ENCODE measurements at regions not wholly inside any gene's neighbourhood (a gene's known extent, or its start where the extent isn't known, plus 50 kb on each side); places are given as distances from the start of the nearest gene placed in this dataset.

DNA sequence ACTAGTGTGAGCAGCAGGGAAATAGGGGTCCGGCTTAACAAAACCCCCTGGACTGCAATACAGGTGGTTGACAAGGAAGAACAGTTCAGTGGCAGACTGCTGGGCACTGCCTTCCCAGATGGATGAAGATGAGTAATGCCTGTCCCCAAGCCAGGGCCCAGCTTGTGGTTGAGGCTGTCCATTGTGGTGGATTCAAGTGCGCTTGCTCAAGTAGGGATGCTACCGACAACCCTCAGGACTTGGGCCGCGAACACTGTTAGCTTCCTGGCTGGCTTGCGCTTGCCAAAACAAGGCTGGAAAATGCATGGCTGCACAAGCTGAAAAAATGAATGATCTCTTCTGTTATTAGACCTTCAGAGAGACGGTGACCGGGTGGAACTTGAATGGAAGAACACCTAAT is 116.1 kb upstream of the ACBD5 start:
- Histone ChIP-seq H3K4me3 (ENCODE audit: low read depth, low read length) (no peak overlapping the region), H3K36me3 (ENCODE audit: control insufficient read depth in 2 of 2, insufficient read depth in 1 of 2, low read length in 2 of 2) (no peaks in the 10 kb centered on the region), H3K27ac (ENCODE audit: extremely low read depth, low read depth, low read length) (no peak overlapping the region), H3K4me1 (ENCODE audit: control insufficient read depth, insufficient read depth, low read length) (no peaks in the 10 kb centered on the region), H3K9me3 (ENCODE audit: control insufficient read depth, insufficient read depth, low read depth, low read length) (no peaks in the 10 kb centered on the region)
- ChIA-PET CTCF (interaction anchor here (0.6 kb wide), 1 partner anchor 653 kb away, joined by 3 read pairs; no protein-coding TSS in a partner anchor), POLR2A (no interaction called here)
- TF ChIP-seq, protein P1, sequence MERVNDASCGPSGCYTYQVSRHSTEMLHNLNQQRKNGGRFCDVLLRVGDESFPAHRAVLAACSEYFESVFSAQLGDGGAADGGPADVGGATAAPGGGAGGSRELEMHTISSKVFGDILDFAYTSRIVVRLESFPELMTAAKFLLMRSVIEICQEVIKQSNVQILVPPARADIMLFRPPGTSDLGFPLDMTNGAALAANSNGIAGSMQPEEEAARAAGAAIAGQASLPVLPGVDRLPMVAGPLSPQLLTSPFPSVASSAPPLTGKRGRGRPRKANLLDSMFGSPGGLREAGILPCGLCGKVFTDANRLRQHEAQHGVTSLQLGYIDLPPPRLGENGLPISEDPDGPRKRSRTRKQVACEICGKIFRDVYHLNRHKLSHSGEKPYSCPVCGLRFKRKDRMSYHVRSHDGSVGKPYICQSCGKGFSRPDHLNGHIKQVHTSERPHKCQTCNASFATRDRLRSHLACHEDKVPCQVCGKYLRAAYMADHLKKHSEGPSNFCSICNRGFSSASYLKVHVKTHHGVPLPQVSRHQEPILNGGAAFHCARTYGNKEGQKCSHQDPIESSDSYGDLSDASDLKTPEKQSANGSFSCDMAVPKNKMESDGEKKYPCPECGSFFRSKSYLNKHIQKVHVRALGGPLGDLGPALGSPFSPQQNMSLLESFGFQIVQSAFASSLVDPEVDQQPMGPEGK (tag by site-specific recombination; IDR thresholded peaks at IDR 0.05), result no peak
- TF ChIP-seq, protein P2, sequence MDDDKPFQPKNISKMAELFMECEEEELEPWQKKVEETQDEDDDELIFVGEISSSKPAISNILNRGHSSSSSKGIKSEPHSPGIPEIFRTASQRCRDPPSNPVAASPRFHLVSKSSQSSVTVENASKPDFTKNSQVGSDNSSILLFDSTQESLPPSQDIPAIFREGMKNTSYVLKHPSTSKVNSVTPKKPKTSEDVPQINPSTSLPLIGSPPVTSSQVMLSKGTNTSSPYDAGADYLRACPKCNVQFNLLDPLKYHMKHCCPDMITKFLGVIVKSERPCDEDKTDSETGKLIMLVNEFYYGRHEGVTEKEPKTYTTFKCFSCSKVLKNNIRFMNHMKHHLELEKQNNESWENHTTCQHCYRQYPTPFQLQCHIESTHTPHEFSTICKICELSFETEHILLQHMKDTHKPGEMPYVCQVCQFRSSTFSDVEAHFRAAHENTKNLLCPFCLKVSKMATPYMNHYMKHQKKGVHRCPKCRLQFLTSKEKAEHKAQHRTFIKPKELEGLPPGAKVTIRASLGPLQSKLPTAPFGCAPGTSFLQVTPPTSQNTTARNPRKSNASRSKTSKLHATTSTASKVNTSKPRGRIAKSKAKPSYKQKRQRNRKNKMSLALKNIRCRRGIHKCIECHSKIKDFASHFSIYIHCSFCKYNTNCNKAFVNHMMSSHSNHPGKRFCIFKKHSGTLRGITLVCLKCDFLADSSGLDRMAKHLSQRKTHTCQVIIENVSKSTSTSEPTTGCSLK (tag by site-specific recombination; IDR thresholded peaks at IDR 0.05), result no peak
- no peak for TF ChIP-seq ZBTB6 (tag by site-specific recombination; IDR thresholded peaks at IDR 0.05)
- TF ChIP-seq, protein P3, sequence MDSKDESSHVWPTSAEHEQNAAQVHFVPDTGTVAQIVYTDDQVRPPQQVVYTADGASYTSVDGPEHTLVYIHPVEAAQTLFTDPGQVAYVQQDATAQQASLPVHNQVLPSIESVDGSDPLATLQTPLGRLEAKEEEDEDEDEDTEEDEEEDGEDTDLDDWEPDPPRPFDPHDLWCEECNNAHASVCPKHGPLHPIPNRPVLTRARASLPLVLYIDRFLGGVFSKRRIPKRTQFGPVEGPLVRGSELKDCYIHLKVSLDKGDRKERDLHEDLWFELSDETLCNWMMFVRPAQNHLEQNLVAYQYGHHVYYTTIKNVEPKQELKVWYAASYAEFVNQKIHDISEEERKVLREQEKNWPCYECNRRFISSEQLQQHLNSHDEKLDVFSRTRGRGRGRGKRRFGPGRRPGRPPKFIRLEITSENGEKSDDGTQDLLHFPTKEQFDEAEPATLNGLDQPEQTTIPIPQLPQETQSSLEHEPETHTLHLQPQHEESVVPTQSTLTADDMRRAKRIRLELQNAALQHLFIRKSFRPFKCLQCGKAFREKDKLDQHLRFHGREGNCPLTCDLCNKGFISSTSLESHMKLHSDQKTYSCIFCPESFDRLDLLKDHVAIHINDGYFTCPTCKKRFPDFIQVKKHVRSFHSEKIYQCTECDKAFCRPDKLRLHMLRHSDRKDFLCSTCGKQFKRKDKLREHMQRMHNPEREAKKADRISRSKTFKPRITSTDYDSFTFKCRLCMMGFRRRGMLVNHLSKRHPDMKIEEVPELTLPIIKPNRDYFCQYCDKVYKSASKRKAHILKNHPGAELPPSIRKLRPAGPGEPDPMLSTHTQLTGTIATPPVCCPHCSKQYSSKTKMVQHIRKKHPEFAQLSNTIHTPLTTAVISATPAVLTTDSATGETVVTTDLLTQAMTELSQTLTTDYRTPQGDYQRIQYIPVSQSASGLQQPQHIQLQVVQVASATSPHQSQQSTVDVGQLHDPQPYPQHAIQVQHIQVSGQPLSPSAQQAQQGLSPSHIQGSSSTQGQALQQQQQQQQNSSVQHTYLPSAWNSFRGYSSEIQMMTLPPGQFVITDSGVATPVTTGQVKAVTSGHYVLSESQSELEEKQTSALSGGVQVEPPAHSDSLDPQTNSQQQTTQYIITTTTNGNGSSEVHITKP (tag by site-specific recombination; IDR thresholded peaks at IDR 0.05), result no peak
- TF ChIP-seq ZNF366 (tag by site-specific recombination; conservative IDR thresholded peaks at IDR 0.05), result no peak
- TF ChIP-seq SCRT2 (tag by site-specific recombination; IDR thresholded peaks at IDR 0.05), result no peak
- TF ChIP-seq ZNF112 (tag by site-specific recombination; IDR thresholded peaks at IDR 0.05), result no peak
- TF ChIP-seq ZNF785 (tag by site-specific recombination; IDR thresholded peaks at IDR 0.05), result no peak
- no peak for TF ChIP-seq ZNF211 (tag by site-specific recombination; IDR thresholded peaks at IDR 0.05; ENCODE audit: low read depth)
- TF ChIP-seq, protein P4, sequence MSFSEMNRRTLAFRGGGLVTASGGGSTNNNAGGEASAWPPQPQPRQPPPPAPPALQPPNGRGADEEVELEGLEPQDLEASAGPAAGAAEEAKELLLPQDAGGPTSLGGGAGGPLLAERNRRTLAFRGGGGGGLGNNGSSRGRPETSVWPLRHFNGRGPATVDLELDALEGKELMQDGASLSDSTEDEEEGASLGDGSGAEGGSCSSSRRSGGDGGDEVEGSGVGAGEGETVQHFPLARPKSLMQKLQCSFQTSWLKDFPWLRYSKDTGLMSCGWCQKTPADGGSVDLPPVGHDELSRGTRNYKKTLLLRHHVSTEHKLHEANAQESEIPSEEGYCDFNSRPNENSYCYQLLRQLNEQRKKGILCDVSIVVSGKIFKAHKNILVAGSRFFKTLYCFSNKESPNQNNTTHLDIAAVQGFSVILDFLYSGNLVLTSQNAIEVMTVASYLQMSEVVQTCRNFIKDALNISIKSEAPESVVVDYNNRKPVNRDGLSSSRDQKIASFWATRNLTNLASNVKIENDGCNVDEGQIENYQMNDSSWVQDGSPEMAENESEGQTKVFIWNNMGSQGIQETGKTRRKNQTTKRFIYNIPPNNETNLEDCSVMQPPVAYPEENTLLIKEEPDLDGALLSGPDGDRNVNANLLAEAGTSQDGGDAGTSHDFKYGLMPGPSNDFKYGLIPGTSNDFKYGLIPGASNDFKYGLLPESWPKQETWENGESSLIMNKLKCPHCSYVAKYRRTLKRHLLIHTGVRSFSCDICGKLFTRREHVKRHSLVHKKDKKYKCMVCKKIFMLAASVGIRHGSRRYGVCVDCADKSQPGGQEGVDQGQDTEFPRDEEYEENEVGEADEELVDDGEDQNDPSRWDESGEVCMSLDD (tag by site-specific recombination; IDR thresholded peaks at IDR 0.05), result no peak
- no peak for TF ChIP-seq ZNF292 (tag by site-specific recombination; IDR thresholded peaks at IDR 0.05; ENCODE audit: borderline replicate concordance, low read depth)
- TF ChIP-seq ZFHX2 (tag by site-specific recombination; conservative IDR thresholded peaks at IDR 0.05), result no peak
- TF ChIP-seq ZNF221 (tag by site-specific recombination; IDR thresholded peaks at IDR 0.05; ENCODE audit: borderline replicate concordance), result no peak
- no peak for TF ChIP-seq ZNF354C (tag by site-specific recombination; IDR thresholded peaks at IDR 0.05; ENCODE audit: borderline replicate concordance, low read depth)
- no peak for TF ChIP-seq ZNF639 (tag by site-specific recombination; IDR thresholded peaks at IDR 0.05)
- no peak for TF ChIP-seq ZNF157 (tag by site-specific recombination; IDR thresholded peaks at IDR 0.05)
- TF ChIP-seq YY1 (tag by site-specific recombination; IDR thresholded peaks at IDR 0.05), result no peak

All from HEK293 (cell line).